C4-2B (cell line): ENCODE measurements at regions not wholly inside any gene's neighbourhood (a gene's known extent, or its start where the extent isn't known, plus 50 kb on each side); places are given as distances from the start of the nearest gene placed in this dataset.

Experiments used
- H3K27ac ChIP-seq: fragments of 450-650 bp; 2 replicates; pipeline ENCODE4 v1.5.1; 2017
- ZFX ChIP-seq: fragments of 450-650 bp; IDR thresholded peaks from 2 replicates; pipeline ENCODE4 v1.6.1; 2017
- TF ChIP-seq, protein P1 (sequence below): fragments of 450-650 bp; conservative IDR thresholded peaks from 2 replicates; pipeline ENCODE4 v1.5.1; 2017; ENCODE audit warnings: mild to moderate bottlenecking

DNA sequence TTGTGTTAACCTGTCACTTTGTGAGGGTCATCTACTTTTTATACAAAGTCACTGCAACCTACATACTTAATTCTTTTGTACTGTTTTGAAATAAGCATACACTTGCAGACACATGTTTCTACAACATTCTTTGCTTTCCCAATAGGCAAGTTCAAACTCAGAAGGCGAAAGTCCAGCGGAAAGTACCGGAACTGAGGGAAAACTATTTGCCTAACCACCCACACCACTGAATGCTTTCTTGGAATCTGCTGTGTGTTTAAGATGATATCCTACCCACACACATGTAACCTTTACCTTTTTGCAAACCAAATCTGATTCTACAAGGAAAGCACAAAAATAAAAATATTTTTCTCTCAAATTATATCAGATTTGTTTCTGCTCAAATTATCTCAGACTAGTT is 139.4 kb upstream of the AGR3 start:
- TF ChIP-seq, protein P1, sequence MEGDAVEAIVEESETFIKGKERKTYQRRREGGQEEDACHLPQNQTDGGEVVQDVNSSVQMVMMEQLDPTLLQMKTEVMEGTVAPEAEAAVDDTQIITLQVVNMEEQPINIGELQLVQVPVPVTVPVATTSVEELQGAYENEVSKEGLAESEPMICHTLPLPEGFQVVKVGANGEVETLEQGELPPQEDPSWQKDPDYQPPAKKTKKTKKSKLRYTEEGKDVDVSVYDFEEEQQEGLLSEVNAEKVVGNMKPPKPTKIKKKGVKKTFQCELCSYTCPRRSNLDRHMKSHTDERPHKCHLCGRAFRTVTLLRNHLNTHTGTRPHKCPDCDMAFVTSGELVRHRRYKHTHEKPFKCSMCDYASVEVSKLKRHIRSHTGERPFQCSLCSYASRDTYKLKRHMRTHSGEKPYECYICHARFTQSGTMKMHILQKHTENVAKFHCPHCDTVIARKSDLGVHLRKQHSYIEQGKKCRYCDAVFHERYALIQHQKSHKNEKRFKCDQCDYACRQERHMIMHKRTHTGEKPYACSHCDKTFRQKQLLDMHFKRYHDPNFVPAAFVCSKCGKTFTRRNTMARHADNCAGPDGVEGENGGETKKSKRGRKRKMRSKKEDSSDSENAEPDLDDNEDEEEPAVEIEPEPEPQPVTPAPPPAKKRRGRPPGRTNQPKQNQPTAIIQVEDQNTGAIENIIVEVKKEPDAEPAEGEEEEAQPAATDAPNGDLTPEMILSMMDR, result no peak
- TF ChIP-seq ZFX, result no peak
- H3K27ac ChIP-seq, result no peak overlapping the region

DNA sequence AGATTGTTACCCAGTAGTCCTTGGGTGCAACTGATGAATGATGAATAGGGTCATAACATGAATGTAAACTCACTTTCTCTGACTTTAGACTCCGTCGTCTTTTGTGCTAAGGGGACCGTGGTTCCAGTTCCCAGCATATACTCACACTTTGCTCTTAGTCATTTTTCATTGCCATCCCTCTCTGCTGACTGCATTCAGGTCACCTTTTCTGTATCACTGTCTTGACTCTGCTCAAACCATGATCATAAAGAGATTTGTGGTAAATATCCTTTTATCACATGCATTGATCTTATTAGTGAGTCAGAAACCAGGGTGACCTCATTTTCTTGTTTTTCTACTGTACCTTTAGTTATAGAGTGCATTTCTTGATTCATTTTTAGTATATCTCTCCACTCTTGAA is 141.1 kb upstream of the AGR3 start:
- no peak overlapping the region for H3K27ac ChIP-seq
- no peak for TF ChIP-seq ZFX
- TF ChIP-seq, protein P1, result no peak

GRCh38 chr7:17026269-17026668 is 144.5 kb upstream of the AGR3 start:
- TF ChIP-seq ZFX, result no peak
- TF ChIP-seq, protein P1, result no peak
- H3K27ac ChIP-seq, result no peak overlapping the region

GRCh38 chr7:17027143-17027788 is 145.5 kb upstream of the AGR3 start:
- H3K27ac ChIP-seq, result no peak overlapping the region

GRCh38 chr7:17027789-17028152 is 146.0 kb upstream of the AGR3 start:
- no peak overlapping the region for H3K27ac ChIP-seq
- no peak for TF ChIP-seq ZFX
- TF ChIP-seq, protein P1, result no peak

More at GRCh38 chr7:17027143-17027788, 145.5 kb upstream of the AGR3 start:
- TF ChIP-seq, protein P1, result no peak
- no peak for TF ChIP-seq ZFX

- TF ChIP-seq ZFX, result no peak
- TF ChIP-seq, protein P1, result no peak
- H3K27ac ChIP-seq, result no peak overlapping the region
These were observed 147.4 kb upstream of the AGR3 start for GRCh38 chr7:17029150-17029549.

DNA sequence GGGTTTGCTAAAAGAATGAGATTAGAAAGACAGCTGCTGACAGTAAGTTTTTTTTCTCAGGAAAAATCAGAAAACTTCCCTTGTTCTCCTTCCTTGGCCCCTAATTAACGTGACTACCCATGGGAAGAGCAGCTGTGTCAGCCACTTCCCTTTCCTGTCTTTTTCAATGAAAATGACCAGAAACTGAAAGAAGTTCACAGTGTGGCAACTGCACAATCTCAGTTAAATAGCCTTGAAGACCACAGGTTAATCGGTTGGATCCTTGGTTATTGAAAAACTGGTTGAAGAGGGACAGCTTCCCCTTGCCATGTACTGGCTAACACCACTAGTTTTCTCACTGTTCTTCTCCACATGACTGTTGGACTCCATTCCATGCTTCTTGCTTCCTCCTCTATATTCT is 148.8 kb upstream of the AGR3 start:
- no peak for TF ChIP-seq ZFX
- TF ChIP-seq, protein P1, result no peak
- H3K27ac ChIP-seq, result no peak overlapping the region
